B cell (primary cell): ENCODE measurements at regions not wholly inside any gene's neighbourhood (a gene's known extent, or its start where the extent isn't known, plus 50 kb on each side); places are given as distances from the start of the nearest gene placed in this dataset.

Source experiments
- EZH2 ChIP-seq: IDR thresholded peaks from 2 replicates; pipeline ENCODE4 v1.6.1; 2012; ENCODE audit warnings: borderline replicate concordance, low read depth, mild to moderate bottlenecking, moderate library complexity, low read length; ENCODE audit not compliant: insufficient read depth, poor library complexity, severe bottlenecking
- TF ChIP-seq, protein P1 (sequence below): fragments of 200-600 bp; IDR thresholded peaks from one replicate; pipeline ENCODE4 v1.8.0; 2022; ENCODE audit warnings: antibody characterized with exemption, mild to moderate bottlenecking

DNA sequence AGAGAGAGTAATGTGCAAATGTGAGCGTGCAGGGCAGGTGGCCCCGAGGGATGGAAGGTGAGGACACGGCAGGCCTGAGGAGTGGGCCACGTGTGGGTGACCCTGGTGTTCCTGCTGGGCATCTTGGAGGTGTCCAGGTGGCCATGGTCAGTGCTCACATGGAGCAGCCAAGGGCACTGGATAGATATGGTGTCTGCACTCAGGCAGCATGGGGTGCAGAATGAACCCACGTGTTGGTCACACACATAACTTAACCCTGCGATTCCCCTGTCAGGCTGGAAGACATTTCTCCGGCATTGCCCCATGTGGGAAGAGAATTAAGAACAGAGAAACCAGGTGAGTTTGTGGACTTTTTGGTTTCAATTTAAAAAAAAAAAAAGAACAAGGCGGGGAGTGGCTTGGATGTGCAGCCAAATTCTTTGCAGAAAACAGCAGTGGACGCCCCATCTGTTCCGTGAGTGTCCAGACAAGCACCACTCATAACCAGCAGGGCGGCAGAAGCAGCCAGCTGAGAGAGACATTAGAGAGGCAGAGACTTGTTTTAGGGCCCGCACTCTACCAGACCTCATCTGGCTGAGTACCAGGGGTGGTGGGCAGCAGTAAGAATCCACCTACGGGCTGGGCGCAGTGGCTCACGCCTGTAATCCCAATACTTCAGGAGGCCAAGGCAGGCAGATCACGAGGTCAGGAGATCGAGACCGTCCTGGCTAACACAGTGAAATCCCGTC, 249.8 kb downstream of the ACKR3 start:
- TF ChIP-seq, protein P1, sequence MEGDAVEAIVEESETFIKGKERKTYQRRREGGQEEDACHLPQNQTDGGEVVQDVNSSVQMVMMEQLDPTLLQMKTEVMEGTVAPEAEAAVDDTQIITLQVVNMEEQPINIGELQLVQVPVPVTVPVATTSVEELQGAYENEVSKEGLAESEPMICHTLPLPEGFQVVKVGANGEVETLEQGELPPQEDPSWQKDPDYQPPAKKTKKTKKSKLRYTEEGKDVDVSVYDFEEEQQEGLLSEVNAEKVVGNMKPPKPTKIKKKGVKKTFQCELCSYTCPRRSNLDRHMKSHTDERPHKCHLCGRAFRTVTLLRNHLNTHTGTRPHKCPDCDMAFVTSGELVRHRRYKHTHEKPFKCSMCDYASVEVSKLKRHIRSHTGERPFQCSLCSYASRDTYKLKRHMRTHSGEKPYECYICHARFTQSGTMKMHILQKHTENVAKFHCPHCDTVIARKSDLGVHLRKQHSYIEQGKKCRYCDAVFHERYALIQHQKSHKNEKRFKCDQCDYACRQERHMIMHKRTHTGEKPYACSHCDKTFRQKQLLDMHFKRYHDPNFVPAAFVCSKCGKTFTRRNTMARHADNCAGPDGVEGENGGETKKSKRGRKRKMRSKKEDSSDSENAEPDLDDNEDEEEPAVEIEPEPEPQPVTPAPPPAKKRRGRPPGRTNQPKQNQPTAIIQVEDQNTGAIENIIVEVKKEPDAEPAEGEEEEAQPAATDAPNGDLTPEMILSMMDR, result no peak
- TF ChIP-seq EZH2, result no peak
